ENCODE measurements at regions not wholly inside any gene's neighbourhood (a gene's known extent, or its start where the extent isn't known, plus 50 kb on each side); places are given as distances from the start of the nearest gene placed in this dataset.
"Not testable (repeated sequence)": the region's sequence is repeated elsewhere in the genome, so short reads cannot be mapped to it uniquely, and the experiment has no call there.

- no peak for DNase-seq
Measured at GRCh38 chr16:86078121-86078600, 179.2 kb downstream of the IRF8 start.

GRCh38 chr16:86078711-86079110, 179.7 kb downstream of the IRF8 start:
- not testable (repeated sequence) for DNase-seq

GRCh38 chr16:86079255-86079885, 180.4 kb downstream of the IRF8 start:
- no peak for DNase-seq

- DNase-seq, result no peak
Measured at GRCh38 chr16:86080131-86080875, 181.3 kb downstream of the IRF8 start.

GRCh38 chr16:86080982-86081381, 182.0 kb downstream of the IRF8 start:
- DNase-seq, result no peak

GRCh38 chr16:86082418-86083030, 183.6 kb downstream of the IRF8 start:
- no peak for DNase-seq

- DNase-seq, result no peak
Measured at GRCh38 chr16:86083382-86084002, 184.5 kb downstream of the IRF8 start.

- DNase-seq, result no peak
Measured at GRCh38 chr16:86085161-86085611, 186.2 kb downstream of the IRF8 start.

GRCh38 chr16:86085795-86086194, 186.8 kb downstream of the IRF8 start:
- no peak for DNase-seq

GRCh38 chr16:86086471-86086870, 187.5 kb downstream of the IRF8 start:
- DNase-seq, result no peak

GRCh38 chr16:86087011-86087895, 188.3 kb downstream of the IRF8 start:
- no peak for DNase-seq

GRCh38 chr16:86087896-86088230, 188.9 kb downstream of the IRF8 start:
- no peak for DNase-seq

GRCh38 chr16:86088287-86088686, 189.3 kb downstream of the IRF8 start:
- no peak for DNase-seq

GRCh38 chr16:86088816-86089215, 189.9 kb downstream of the IRF8 start:
- no peak for DNase-seq

- DNase-seq, result no peak
Measured at GRCh38 chr16:86089334-86089900, 190.5 kb downstream of the IRF8 start.

- no peak for DNase-seq
Measured at GRCh38 chr16:86089991-86090390, 191.0 kb downstream of the IRF8 start.

- DNase-seq, result no peak
Measured at GRCh38 chr16:86090461-86091170, 191.7 kb downstream of the IRF8 start.

- no peak for DNase-seq
Measured at GRCh38 chr16:86091976-86092375, 193.0 kb downstream of the IRF8 start.

GRCh38 chr16:86092586-86093480, 193.9 kb downstream of the IRF8 start:
- no peak for DNase-seq
